Ecto neural progenitor cell (in vitro differentiated cells): ENCODE measurements at regions not wholly inside any gene's neighbourhood (a gene's known extent, or its start where the extent isn't known, plus 50 kb on each side); places are given as distances from the start of the nearest gene placed in this dataset.

ENCODE experiments used
- DNase-seq: peaks from one replicate; pipeline ENCODE4 v3.0.0-alpha.2; 2018; ENCODE audit warnings: low spot score

DNA sequence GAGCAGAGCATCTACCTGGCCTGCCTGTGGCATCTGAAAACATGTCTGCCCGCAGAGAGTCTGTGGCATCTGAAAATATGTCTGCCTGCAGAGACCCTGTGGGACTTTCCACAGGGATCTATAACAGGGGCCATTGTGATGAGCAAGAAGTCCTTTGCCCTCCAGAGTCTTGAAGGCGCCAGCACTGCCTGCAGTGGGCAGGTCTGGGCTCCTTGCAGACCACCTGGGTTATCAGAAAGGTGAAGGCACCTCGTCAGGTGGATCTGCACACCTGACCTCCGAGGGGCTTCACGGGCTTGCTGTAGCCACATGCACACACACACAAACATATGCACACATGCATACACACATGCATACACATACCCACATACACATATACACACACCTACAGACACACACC lies 189.5 kb upstream of the HDAC4 start:
- DNase-seq: no peak

DNA sequence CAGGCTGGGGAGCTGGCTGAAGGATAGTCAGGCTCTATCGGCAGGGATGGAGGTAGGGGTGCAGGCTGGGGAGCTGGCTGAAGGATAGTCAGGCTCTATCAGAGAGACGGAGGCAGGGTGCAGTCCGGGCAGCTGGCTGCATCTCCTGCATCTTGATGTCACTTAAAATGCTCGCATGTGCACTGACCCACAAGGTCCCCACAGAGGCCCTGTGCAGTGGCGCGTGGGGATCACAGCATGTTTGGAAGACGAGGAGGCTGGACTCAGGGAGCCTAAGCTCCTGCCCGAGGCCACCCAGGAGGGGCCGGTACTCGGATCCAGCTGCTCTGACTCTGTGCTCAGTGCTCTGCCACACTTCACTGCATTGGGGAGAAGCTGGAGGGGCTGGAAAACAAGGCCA lies 189.0 kb upstream of the HDAC4 start:
- DNase-seq: no peak

DNA sequence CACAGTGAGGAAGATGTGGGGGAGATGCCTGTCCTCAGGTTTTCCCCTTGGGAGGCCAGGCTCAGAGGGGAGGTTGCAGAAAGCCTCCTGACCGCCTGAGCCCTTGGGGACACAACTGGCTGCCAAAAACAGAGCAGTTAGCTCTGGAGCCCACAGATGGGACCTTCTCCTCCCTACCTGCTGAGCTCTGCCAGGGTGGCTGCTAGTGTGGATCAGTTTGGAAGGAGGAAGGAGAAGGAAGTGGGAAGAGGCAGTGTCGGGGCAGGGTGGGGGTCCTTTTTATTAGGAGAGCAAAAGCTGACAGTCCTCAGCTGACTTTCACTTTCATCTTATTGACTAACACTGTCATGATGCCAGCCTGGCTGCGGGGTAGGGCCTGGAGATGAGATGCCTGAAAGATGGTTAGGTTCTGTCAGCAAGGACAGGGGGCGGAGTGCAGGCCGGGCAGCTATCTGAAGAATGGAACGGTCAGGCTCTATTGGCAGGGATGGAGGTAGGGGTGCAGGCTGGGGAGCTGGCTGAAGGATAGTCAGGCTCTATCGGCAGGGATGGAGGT lies 188.5 kb upstream of the HDAC4 start:
- DNase-seq: no peak

DNA sequence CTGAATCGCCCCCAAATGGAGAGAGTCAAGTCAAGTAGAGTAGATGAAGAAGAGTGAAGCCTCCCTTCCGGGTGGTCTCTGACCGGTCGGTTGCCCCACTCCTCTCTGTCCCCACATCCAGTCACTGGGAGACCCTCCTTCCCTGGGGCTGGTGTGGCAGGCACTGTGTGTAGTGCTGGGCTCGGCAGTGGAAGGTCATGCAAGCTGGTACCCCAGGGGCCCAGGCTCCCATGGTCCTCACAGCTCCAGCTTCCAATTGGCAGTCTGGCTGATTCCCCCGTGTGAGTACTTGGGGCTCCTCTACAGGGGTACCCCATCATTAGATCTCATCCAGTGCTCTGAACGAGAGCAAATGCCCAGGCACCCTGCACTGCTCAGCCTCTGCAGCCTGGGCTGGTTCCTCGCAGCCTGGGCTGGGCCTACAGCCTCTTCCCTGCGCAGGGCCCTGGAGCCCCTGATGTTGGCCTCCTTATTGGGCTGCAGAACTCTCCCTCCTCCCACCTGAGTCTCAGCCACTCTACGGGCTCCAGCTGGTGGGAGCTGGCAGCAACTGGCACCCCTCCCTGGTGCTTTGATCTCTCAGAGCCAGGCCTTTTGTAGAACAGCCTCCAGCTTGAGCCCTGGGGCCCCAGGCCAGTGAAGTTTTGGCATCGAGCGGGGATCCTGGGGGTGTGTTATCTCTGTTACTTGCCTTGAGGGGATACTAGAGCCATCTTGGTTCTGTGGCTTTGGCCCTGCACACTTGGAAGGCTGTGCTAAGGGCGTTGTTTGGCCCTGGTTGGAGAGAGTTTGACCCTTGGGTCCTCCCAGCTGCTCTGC lies 187.8 kb upstream of the HDAC4 start:
- no peak for DNase-seq

DNA sequence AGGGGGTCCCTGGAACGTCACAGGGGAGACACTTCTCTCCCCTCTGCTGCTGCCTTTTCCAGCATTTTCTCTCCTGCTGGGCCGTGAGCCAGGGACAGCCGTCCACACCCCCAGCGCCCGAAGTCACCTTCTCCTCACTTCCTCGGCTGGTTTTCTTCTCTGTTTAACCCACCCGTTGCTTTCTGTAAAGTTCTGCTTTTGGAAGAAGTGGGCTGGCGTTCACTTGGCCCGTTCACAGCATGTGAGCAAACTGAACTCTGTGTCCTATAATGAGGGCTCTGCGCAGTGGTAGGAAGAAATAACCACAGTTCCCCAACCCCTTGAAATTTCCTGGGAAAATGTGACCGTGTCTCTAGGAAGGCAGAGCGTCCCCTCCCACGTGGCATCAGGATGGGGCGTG lies 187.0 kb upstream of the HDAC4 start:
- no peak for DNase-seq

DNA sequence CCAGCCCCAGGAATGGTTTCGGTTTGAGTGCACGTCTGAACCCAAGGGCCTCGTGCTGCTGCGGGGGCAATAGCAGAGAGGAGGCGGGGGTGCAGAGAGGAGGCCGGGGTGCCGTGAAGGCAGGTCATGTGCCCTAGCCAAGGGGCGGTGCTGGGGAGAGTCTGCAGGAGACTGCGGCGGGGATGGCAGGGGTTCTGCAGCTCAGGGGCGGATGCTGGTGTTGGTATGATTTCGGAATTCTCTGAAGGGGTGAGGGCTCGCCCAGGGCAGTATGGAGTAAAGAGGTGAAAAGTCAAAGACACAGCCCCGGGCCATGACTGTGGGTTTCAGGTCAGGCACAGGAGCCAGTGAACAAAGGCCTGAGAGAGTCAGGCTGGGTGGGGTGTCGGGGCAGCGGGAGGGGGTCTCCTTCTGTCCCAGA lies 186.5 kb upstream of the HDAC4 start:
- no peak for DNase-seq

DNA sequence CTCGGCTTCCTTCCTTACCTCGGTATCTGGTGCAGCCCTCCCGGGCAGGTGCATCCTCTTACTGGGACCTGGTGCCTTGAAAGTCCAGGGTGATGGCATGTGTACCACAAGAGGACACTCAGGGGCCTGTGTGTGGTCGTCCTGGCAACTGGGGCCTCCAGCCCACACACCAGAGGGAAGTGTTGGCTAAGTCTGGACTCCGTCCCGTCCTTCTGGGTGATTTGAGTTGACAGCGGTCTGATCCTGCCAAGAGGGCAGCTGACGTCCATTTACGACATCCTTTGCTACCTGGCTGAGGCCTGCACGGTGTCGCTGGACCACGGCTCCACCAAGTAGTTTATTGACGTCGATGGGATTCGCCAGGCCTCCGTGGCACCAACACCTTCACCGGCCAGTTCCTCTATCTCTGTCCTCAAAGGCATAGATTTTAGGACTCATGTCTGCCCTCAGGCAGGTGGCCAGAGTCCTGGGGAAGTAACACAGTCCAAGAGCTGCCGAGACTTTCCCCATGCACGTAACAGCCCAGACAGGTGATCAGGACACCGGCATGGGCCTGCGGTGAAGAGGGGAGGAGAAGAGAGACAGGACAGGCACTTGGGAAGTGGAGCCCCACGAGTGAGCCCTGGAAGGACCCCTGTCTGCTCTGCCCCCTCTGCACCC lies 186.0 kb upstream of the HDAC4 start:
- DNase-seq: no peak

DNA sequence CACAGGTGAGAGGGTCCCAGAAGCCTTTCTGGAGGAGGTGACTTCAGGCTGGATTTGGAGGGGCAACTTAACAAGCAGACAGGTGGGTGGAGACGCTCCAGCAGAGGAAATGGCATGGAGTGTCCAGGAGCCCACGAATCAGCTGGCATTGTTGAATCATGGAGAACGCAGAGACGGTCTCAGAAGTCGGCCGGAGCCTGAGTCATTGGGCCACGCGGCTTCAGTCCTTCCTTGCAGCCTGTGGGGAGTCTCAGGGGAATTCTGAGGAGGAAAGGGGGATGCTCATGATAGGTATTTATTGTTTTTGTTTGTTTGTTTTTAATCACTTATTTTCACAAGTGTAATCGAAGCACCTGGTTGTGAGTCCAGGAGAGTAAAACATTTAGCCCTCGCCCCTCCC lies 184.6 kb upstream of the HDAC4 start:
- no peak for DNase-seq

DNA sequence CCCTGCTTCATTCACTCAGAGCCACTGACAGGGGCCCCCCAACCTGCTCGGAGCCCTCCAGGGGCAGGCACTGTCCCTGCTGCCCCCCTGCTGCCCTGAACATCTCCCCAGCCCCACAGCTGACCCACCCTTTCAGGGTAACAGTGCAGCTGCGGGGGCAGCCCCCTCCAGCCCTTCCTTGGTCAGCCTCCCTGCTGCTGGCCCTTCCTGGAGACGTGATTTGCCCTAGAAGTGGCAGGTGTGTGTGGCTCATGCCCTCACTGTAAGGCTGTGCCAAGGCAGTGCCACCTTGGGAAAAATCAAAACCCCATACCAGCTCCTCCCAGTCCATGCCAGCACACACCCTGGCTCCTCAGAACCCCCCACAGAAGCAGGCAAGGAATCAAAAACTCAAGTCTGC lies 184.2 kb upstream of the HDAC4 start:
- DNase-seq: no peak

DNA sequence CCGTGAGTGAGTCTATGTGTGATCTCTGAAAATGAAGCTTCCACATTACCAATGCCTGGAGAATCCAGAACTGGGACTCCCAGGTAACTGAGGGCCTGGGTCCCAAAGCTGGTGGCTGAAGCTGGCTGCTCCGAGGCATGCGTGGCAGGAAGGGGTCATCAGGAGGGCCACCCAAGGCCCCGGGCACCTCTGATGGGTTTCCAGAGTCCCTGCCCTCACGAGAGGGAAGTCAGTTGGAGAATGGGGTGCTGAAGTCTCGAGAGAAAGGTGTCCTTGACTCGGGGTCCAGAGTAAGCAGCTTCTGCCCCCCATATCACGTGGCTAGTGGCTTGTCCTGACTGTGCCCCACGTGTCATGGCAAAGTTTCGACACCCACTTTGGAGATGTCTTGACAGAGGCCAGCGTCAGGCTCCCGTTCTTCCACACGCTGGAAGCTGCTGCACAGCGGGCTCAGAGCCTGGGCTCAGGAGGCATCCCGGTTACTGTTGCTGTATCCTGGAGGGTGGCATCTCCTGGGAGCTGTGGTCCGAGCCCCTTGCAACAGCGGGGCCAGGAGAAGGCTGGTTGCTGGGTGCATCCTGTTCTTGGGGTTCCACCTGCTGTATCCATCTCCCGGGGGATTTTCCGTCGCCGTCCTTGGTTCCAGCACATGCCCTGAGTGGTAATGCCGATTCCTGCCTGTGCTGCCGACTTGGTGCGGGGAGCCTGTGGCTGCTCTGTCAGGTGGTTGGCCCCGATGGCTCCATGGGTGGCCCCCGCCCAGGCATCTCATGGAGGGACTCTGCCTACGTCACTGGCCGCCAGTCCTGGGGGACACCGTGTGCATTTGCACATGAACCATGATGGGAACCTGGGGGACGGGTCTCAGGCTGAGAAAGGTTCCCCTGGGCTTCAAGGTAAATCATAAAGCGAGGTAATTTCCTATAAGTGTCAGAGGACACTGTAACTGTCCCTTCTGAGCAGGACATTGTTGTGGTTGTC lies 183.3 kb upstream of the HDAC4 start:
- DNase-seq: no peak

DNA sequence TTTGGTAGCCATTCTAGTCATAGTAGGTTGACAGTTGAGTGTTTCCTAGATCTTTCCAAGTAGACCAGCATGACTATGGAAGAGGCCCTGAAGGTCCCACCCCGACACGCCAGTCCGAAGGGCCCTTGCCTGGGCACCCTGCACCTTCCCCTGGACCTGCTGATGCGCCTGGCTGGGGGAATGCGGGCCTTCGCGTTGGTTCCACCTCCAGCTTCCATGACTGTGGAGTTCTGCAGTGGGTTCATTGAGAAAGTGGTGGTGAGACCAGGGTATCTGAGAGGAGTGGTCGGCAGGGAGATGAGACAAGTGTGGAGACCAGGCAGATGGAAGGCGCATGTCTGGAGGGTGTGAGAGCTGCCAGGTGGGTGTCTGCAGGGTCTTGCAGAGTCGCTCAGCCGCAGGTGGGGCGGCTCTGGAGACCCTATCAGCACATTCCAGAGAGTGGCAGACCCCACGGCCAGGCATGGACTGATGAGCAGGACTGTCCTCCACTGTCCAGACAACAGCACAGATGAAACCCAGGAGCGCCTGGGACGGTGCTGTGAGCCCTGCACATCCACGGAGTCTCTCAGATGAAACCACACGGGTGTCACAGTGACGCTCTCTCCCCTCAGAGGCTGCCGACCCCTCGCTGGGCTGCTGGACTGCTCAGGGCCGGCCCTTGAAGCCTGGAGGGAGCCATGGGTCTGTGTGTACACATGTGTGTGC lies 182.5 kb upstream of the HDAC4 start:
- DNase-seq: no peak

DNA sequence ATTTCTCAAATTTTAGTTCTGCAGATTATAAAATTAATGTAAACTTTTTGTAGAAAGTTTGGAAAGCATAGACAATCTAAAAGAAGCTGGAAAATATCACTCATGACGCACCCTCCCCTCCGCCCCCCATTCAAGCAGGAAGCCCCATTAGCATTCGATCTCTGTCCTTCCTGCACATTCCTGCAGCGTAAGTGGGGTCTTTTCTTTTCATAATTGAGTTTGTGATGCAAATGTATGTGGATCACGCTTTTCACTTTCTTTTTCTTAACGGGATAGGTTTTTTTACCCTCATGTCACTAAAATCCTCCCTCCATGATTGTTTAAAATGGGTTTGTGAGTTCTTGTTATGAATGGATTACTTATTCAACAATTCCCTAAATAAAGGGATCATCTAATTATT lies 181.7 kb upstream of the HDAC4 start:
- no peak for DNase-seq

DNA sequence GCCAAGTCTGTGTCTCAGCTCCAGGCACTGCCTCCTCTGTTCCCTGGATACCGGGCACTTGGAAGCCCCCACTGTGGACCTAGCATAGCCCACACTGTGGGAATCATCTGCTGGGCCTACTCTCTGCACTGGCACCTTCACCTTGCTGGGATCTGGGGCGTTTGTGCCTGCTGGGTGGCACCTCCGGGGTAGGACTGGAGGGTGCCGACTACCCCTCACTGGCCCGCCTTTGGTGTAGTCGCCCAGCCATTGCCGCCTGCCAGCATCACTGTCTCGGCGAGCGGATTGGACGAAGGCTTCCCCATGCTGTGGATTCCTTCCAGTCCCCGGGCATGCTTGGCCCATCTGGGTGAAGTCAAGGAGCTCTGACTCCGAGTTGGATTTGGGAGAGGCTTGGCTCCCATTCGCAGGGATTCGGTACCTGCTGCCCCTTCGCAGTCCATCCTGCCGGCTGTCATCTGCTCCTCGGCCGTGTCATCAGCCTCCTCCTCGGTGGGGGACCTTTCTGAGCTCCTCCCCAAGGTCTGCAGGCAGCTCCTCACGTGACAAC lies 180.6 kb upstream of the HDAC4 start:
- no peak for DNase-seq

DNA sequence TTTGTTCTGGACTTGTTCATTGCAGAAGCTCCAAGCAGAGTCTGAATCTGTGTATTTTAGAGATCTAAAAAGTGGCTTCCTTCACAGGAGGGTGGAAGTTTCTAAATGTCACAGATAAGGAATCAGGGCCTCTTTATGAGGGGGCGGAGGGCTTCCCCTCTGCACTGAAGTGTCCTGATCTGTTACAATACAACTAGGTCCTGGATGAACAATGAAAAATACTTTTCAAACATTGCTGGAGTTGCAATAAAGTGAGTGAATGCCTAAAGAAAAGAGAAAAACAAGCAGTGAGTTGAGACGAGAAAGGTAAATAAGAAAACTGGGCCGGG lies 179.3 kb upstream of the HDAC4 start:
- no peak for DNase-seq

DNA sequence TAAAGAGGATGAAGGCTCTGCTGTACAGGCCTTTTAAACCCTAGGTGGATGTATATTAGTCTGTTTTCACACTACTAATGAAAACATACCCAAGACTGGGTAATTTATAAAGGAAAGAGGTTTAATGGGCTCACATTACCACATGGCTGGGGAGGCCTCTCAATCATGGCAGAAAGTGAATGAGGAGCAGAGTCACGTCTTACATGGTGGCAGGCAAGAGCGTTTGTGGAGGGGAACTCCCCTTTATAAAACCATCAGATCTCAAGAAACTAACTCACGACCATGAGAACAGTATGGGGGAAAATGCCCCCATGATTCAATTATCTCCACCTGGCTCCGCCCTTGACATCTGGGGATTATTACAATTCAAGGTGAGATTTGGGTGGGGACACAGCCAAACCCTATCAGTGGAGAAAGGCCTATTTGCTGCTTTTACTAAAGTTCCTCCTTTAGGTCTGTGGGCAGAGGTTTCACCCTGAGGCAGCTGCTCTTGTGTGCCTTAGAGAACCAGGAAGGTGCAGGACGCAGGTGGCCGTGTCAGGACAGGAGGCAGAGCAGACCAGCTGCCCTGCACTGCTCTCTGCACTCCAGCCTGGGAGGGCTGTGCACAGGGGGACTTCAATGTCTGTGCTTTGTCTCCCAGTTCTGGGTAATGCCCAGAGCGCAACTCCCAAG lies 178.8 kb upstream of the HDAC4 start:
- DNase-seq: no peak

DNA sequence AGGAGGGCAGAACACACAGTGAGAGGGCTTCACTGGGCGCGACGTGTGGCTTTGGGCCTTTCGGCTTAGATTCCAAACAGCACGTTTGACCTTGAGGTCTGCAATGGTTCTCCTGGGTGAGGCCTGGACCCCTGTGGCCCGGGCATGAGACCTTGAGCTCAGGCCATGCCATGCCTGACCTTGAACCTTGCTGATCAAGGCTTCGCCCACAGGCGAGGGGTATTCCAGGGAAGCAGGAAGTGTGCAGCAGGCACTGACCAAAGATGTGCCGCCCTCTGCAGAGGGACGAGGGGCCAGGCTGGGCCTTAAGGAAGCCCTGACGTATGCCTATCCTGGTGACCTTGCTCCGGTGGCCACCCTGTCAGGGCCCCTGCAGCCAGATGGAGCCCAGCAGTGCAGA lies 178.3 kb upstream of the HDAC4 start:
- DNase-seq: no peak

DNA sequence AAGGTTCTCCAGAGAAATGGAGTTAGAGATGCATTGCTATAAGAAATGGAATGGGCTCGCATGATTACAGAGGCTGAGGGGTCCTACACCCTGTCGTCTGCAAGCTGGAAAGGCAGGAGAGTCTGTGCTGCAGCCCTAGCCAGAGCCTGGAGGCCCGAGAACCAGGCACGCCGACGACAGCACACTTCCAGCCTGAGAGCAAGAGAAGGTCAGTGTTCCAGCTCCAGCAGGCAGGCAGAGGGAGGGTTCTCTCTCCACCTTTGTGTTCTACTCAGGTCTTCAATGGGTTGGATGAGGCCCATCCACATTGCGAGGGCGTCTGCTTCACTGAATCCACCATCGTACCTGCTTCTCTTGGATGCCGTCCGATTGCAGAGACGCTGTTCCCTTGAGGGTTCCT lies 177.6 kb upstream of the HDAC4 start:
- DNase-seq: no peak

DNA sequence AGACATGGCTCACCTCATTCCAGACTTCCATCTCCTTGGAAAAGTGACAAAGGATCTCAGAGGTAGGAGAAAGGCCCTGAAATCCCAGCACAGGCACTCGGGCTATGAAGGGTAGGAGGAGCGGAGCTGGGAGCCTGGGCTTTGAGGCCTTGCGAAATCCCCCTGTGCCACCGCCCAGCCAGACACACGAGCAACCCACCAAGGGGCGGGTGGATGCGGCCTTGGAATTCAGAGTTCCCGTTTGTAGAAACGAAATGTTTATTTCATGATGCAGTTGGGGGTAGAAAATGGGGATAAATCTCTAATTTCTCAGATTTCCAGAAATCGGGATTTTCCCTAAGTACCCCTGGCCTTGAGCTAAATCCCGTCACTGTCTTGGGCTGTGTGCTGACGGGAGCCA lies 177.1 kb upstream of the HDAC4 start:
- no peak for DNase-seq

DNA sequence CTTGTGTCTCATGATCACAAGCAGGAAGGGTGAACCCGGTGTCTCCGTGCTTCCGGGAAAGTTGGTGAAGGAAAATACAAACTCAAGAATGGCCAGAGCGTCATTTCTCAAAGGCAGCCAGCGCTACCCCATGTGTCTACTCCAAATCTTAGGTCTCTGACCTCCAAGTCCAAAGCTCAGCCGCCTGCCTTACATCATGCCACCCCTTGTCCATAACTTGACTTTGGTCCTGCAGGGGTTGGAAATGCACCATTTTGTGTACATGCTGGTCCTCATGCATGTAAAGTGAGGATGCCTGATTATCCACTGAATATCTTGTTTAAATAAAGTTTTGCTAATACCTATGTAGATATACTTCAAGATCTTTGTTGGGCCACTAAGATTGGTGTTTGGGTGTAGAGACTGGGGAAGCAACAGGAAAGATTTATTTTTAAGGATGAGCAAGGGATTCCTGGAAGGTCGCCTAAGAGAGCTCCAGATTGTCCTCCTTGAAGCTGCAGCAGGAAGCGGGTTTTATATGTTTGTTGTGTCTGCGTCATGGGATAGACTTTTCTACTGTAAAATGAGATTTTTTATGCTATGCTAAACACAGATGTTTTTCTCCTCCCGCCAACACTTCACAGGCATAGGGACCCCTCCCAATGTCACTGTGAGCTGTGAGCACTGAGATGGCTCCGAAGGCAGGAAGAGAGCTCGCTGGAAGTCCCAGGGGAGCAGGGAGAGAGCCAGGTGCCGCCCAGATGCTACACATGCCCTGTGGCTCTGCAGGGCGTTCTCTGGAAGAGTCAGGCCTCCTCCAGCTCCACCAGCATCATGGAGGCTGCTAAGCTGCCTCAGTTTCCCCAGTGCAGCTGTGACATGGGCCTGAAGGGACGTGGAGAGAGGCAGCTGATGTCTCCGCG lies 176.2 kb upstream of the HDAC4 start:
- DNase-seq: no peak

DNA sequence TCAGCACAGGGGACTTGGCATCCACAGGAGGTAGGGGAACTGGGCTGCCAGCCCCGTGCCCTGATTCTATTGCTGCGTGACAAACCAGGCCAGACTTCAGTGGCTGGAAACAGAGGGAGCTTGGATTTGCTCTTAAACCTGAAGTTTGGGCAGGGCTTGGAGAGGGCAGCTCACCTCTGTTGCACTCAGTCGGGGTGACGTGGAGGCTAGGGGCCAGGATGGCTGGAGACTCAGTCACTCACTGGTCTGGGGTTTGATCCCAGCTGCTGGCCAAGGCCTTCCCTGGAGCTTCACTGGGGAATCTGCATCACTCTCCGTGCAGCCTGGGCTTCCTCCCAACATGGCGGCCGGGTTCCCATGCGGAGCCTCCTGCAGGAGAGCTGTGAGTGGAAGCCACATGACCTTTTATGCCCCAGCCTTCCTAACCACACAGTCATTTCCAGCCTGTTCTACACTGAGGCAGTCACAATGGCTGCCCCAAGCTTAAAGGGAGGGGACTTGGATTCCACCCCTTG lies 175.2 kb upstream of the HDAC4 start:
- no peak for DNase-seq
